D721Med (cell line): ENCODE measurements at regions not wholly inside any gene's neighbourhood (a gene's known extent, or its start where the extent isn't known, plus 50 kb on each side); places are given as distances from the start of the nearest gene placed in this dataset.

Experiments used
- DNase-seq: peaks from one replicate; pipeline ENCODE4 v3.0.0; 2011; ENCODE audit warnings: low spot score; ENCODE audit not compliant: insufficient read length
- FAIRE-seq: peaks from 2 replicates; lab custom pipeline; 2011; peaks lifted over from hg19 to GRCh38; lab: Jason Lieb, UNC
- CTCF ChIP-seq: IDR thresholded peaks from 2 replicates; pipeline ENCODE4 v1.5.1; 2012; ENCODE audit warnings: mild to moderate bottlenecking, control low read depth; ENCODE audit not compliant: insufficient read depth; ENCODE audit errors: missing control alignments

- TF ChIP-seq CTCF = no peak
- FAIRE-seq = no peak
- DNase-seq = no peak
These were observed 309.4 kb downstream of the IRX1 start for GRCh38 chr5:3905031-3905430.

- TF ChIP-seq CTCF = no peak
- FAIRE-seq (no peak), DNase-seq (no peak)
These were observed 309.9 kb downstream of the IRX1 start for GRCh38 chr5:3905521-3905920.

GRCh38 chr5:3911111-3911510 is 315.5 kb downstream of the IRX1 start:
- no peak for TF ChIP-seq CTCF
- no peak for DNase-seq
- no peak for FAIRE-seq

- FAIRE-seq = no peak
- DNase-seq = no peak
- TF ChIP-seq CTCF = no peak
These were observed 316.1 kb downstream of the IRX1 start for GRCh38 chr5:3911773-3912172.

GRCh38 chr5:3912790-3913189 is 317.2 kb downstream of the IRX1 start:
- no peak for DNase-seq
- TF ChIP-seq CTCF = no peak
- FAIRE-seq = no peak

- no peak for DNase-seq
- TF ChIP-seq CTCF = no peak
- FAIRE-seq = no peak
These were observed 317.6 kb downstream of the IRX1 start for GRCh38 chr5:3913279-3913678.

- TF ChIP-seq CTCF = no peak
- DNase-seq = no peak
- FAIRE-seq = no peak
These were observed 329.4 kb downstream of the IRX1 start for GRCh38 chr5:3925022-3925421.
